ENCODE measurements at regions not wholly inside any gene's neighbourhood (a gene's known extent, or its start where the extent isn't known, plus 50 kb on each side); places are given as distances from the start of the nearest gene placed in this dataset.

DNA sequence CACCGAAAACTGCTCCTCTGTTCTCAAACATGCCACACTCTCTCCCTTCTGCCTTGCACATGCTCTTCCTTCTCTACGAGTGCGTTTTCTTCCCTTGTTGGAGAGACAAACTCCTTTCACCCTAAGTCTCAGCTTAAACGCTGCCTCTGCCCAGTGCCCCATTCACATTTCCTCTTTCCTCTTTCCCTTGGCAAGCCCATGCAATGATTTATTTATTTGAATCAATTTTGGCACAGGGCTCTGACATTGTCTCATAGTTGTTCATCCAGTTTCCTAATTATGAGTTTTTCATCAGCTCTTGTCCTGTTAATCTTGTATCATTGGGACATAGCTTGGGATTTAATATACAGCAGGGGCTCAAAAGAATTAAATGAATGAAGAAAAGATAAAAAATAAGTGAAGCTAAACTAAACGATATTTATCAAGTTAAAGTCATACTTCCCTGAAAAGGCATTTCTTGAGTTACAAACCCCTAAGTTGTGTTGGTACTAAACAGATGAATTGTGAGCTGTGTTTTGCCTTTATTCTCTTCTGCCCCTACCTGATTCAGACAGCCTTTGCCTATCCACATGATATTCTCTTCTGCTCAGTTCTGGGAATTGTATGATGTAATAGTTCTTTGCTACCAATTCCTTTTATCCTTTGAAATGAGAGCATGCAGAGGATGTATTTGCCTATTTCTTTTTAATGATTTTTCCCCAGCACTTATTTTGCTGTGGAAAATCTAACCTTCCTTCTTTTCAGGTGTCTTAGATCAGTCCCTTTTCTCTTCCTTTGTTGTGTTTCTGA, 704.4 kb downstream of the UTRN start:
- DNase-seq: no peak
- in situ Hi-C loops (cut with HindIII; ENCODE audit: low pct_ligation_motif_present, low pct_unique_long_range_greater_than_20kb, low sequenced_read_pairs): no loop called here

DNA sequence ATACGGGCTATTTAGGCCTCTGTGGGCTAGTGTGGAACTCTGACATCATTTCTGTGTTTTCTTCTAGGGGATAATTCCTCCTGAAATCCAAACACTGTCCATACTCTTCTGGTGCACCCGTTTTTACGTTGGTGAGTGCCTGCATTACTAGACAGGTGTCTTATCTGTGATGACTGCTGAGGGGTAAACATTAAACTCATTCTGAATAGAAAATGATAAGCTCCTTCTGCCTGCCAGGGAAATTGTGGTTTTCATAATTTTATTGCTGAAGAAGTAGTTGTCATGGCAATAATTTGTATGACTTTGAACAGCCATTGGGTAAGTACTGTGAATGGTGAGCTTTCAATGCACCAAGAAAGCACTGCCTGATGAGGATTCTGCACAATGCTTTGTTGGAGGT, 705.6 kb downstream of the UTRN start:
- in situ Hi-C loops (cut with HindIII; ENCODE audit: low pct_ligation_motif_present, low pct_unique_long_range_greater_than_20kb, low sequenced_read_pairs): no loop called here

DNA sequence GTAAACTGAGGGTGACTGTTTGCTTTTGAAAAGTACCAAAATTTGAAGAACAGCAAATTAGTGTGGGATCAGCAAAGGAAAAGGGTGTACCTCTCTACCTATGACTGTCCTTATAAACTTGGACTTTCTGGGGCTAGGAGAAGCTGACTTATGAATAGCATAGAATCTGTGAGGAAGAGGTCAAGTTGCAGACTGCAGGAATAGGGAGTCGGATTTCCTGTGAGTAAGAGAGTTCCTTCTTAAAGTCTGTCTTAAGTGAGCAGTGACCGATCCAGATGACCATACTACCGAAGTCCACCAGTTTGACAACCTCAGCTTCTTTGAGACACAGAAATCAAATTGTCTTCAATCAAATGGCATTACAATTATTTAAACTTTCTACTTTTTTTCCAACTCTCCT, 708.7 kb downstream of the UTRN start:
- in situ Hi-C loops (cut with HindIII; ENCODE audit: low pct_ligation_motif_present, low pct_unique_long_range_greater_than_20kb, low sequenced_read_pairs): no loop called here
- DNase-seq: no peak

More for the DNA sequence above, 705.6 kb downstream of the UTRN start:
- no peak for DNase-seq

DNA sequence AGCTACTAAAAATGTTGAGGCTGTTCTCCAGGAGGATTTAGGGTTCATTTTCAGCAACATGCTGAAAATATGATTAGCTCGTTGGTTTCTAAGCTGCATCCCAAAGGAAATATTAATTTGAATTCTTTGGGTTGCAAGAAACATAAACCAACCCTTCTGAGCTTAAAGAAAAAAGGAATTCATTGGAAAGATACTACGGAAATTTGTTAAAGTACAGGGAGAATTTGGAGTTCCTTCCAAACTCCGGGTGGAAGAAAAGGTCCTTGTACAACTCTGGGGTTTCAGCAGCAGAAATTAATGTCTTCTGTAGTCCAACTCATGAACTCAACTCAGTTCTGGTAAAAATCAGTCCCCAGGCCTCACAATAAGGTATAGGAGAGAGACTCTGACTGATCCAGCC, 712.9 kb downstream of the UTRN start:
- DNase-seq: no peak
- in situ Hi-C loops (cut with HindIII; ENCODE audit: low pct_ligation_motif_present, low pct_unique_long_range_greater_than_20kb, low sequenced_read_pairs): no loop called here

DNA sequence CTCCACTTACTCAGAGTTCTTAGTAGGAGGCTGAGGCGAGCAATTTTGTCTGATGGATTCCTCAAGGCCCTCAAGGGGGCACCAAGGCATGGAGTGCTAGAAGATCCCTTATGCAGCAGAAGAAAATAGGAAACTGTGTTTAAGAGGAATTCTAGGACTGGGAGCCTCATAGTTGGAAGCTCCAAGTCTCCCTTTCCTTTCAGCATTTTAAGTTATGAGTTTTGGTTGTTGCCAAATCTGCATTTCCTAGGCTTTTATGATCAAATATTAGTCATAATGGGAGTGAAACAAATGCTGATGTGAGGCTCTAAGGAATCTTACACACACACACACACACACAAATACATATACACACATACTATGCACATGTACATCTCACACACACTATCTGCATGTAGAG, 714.0 kb downstream of the UTRN start:
- in situ Hi-C loops (cut with HindIII; ENCODE audit: low pct_ligation_motif_present, low pct_unique_long_range_greater_than_20kb, low sequenced_read_pairs): no loop called here
- no peak for DNase-seq

DNA sequence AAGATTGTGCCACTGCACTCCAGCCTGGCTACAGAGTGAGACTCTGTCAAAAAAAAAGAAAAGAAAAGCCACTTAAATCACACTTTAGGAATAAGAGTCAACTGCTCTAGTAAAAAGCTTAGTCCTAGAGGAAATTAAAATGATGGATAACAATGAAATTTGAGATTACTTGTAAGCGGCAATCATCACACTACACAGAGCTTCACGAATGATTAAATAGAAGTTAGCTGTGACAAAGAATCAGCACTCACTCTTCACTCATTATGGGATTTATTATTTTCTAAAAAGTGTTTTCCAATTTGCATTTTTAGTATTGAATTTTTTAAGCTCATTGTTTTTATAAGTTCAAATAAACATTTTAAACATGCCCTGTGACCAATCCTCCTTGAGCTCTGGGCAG, 718.0 kb downstream of the UTRN start:
- in situ Hi-C loops (cut with HindIII; ENCODE audit: low pct_ligation_motif_present, low pct_unique_long_range_greater_than_20kb, low sequenced_read_pairs): no loop called here
- no peak for DNase-seq

DNA sequence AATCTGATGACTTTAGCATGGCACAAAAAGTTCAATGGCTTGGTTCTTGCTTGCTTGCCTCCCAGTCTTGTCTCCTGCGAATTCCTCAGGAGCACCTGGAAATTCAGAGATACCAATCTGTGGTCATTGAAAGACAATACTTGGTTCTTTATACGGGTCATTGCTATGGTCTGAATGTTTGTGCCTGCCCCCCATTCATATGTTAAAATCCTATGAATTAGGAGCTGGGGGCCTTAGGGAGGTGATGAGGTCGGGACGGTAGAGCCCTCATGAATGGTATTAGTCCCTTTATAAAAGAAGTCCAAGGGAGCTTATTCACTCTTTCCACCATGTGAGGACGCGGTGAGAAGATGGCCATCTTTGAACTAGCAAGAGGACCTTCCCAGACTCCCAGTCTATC, 721.8 kb downstream of the UTRN start:
- in situ Hi-C loops (cut with HindIII; ENCODE audit: low pct_ligation_motif_present, low pct_unique_long_range_greater_than_20kb, low sequenced_read_pairs): no loop called here
- DNase-seq: no peak

DNA sequence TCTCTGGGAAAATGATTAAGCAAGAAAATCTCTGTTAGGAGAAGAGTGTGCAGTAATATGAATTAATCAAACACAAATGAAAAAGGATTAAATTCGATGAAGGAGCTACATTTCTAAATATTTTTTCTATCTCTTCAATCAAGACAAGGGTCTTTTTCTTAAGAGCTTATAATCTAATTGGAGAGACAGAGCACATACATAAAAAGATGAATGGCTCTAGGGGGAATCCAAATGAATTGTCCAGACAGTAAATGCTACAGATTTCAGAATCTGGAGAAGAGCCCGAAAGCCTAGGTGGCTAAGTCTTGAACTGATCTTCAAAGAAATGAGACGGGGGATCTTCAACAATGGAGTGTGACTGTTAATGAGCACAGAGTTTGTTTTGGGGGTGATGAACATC, 723.6 kb downstream of the UTRN start:
- in situ Hi-C loops (cut with HindIII; ENCODE audit: low pct_ligation_motif_present, low pct_unique_long_range_greater_than_20kb, low sequenced_read_pairs): no loop called here
- DNase-seq: no peak

DNA sequence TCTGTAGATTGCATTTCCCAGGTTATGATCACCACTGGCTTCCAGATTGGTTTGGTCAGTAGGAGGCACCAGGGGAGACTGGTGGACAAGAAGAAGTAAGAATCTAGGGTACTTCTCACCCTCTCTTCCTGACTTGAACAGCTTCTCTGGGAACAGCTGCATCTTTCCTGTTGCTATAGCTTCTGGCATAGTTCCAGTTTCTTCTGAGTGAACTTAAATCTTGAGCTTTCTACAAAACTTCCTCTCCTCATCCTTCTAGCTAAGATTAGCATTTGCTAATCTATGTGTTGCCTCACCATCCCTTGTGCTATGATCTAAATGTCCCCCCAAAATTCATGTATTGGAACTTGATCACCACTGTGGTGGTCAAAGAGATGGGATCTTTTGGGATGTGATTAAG, 724.6 kb downstream of the UTRN start:
- in situ Hi-C loops (cut with HindIII; ENCODE audit: low pct_ligation_motif_present, low pct_unique_long_range_greater_than_20kb, low sequenced_read_pairs): no loop called here
- no peak for DNase-seq

DNA sequence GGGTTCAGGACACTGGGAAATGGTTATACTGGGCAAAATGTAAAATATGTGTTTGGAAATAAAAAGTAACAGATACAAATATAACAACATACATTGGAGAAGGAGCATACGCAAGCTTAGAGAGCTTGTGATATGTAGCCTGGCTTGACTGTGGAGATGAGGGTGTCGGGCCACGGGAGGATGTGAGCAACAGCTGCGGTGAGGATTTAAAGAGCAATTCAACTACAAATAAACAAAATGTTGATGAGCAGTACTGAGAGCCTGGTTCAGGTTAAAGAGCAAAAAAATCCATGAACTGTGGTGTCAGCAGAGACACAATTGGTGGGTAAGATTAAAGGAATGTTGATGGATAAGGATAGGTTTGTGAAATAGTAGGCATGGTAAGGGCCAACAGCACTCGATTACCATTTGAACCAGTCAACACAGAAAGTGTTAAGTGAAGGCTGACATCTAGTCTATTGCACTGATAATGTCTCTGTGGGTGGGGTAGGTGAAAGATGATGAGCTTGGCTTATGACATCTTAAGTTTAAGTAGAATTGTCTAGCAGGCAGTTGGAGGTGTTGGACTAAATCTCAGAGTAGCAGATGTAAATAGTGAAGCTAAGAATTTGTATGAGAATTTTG, 723.2 kb downstream of the EPM2A start:
- in situ Hi-C loops (cut with HindIII; ENCODE audit: low pct_ligation_motif_present, low pct_unique_long_range_greater_than_20kb, low sequenced_read_pairs): no loop called here
- no peak for DNase-seq

DNA sequence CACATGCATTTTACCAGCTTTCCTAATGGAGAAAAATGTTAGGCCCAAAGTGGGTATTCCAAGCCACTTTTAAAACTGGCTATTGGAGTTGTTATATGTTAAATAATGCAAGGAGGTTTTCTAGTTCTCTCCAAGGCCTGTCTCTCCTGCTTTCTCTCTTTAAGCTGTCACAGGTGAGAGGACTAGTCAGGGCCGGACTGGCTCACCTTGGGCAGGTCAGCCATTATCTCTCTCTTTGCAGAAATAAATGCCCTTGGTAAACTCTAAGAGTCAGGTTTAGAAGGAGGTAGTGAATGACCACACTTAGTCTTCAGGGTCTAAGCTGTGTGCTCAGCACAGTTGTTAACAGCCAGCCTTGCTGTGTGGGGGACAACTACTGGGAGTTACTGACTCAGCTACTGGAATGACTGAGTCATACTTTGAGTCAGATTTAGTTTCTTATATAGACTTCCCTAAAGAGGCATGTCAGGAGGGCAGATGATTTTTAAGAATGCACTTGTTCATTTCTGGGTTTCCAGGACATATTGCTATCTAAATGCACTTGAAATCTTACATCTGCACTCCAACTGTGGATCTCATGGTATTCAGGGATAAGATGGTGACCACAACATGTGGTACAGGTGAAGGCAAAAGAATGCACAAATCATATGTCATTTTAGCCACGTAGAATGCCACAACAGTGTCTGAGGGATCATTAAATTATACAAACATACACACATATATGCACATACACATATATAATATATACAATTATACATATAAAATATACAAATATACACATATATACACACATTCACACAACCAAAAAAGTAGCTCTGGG, 719.4 kb downstream of the EPM2A start:
- in situ Hi-C loops (cut with HindIII; ENCODE audit: low pct_ligation_motif_present, low pct_unique_long_range_greater_than_20kb, low sequenced_read_pairs): no loop called here
- peak; percentile 83 for DNase-seq

DNA sequence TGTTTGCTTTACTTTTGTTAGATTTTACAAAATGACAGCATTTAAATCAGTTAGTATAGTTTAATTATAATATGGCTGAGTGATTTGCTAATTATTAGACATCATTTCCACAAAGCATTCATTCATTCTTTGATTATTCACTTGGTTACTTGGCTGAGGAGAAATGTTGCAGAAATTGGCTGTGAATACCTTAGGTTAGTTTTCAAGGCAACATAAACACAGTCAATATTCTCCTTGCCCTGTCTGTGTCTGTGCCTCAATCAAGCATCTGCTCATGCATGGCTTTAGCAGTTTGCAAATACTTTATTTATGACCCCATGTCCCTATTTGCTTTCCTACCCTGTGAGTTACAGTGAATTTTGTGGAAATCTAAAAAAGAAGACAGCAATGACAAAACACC, 718.3 kb downstream of the EPM2A start:
- in situ Hi-C loops (cut with HindIII; ENCODE audit: low pct_ligation_motif_present, low pct_unique_long_range_greater_than_20kb, low sequenced_read_pairs): no loop called here
- no peak for DNase-seq

DNA sequence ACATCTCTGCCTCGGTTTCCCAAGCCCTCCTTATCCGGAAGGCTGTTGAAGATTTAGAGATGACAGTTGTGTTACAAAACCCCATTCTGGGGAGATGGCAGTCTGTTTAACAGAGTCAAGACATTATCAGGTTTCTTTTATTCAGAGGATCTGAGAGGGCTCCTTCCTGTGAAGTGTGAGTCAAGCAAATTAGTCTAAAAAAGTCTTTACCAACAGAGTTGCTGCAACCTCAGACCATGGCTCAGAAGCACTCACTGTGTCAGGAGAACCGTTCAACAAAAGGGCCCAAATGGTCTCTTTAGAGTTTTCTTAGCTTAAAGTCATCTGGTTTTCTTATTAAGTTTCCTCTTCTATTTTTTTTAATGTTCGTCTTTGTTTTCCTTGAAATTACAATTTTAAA, 717.8 kb downstream of the EPM2A start:
- no peak for DNase-seq
- in situ Hi-C loops (cut with HindIII; ENCODE audit: low pct_ligation_motif_present, low pct_unique_long_range_greater_than_20kb, low sequenced_read_pairs): no loop called here

DNA sequence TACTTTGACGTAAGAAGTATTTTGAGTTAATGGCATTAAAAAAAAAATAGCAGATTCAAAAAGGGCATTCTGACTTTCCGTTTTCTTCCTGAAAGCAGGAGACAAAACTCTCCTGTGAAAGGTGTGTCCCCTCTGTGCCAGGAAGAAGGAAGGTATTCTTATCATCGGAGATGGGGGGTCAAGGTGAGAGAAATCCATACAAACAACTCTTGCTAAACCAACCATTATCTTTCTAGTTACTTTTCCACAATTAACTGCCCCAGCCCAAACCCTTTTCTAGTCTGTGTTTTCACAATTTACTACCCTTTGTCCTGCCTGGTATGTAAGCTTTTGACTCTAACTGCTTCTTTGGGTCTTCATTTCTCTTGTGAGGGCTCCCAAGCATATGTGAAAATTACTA, 717.3 kb downstream of the EPM2A start:
- DNase-seq: no peak
- in situ Hi-C loops (cut with HindIII; ENCODE audit: low pct_ligation_motif_present, low pct_unique_long_range_greater_than_20kb, low sequenced_read_pairs): no loop called here

DNA sequence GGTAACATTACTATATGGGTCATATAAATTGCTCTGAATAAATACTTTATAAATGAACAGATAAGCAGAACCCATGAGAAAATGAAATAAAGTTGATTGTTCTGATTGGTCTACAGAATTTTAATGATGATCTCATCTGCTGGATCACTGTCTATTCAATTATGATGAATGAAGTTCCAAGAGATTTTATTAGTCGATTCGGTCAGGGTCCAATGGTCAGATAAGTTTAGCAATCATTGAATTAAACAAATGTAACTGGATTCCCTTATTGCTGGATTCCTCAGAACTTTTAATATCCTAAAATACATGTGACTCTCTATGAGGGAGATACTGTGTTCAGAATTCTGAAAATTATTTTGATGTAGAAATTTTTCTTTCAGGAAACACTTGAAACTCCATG, 715.2 kb downstream of the EPM2A start:
- in situ Hi-C loops (cut with HindIII; ENCODE audit: low pct_ligation_motif_present, low pct_unique_long_range_greater_than_20kb, low sequenced_read_pairs): no loop called here
- DNase-seq: no peak

DNA sequence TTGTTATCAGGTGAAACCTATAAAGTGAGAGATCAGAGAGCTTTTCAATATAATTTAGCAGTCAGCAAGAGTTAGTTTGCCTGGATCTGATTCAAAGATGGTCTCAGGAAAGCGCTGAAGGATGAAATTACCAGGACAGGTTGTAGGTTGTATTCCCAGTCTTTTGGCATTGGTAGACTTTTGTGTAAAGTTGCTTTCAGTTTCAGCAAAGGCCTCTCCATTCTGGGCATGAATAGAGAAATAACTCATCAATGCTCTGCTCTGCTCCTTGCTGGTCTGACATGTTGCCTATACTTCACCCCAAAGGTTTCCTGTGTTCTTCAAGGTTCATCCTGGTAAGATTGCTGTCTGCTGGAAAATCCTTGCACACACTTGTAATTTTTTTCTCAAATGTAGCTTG, 714.8 kb downstream of the EPM2A start:
- DNase-seq: no peak
- in situ Hi-C loops (cut with HindIII; ENCODE audit: low pct_ligation_motif_present, low pct_unique_long_range_greater_than_20kb, low sequenced_read_pairs): no loop called here

DNA sequence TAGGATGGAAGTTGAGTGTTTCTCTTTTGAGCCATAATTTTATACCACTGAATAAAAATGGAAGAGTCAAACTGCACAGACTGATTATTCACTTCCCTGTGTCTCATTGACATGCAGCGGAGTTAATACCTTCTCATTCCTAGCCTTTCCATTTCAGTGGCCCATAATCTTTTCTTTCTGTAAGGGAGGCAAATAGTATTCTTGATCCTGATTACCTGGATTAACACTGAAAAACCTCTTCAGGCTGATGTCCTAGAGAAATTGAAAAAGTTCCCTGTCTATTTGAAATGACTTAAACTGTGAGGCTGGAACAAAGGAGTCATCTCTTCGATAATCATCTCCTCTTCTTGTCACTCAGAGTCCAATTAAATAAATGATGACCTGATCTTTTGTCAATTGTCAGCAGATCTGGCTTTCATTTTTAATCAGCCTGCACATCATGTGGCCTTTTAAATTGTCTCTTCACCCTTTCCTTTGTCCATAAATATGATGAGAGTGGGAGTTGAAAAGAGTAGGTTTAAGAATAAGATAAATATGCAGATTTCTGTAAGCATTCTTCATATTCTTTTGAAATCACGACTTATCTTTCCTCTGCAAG, 713.0 kb downstream of the EPM2A start:
- in situ Hi-C loops (cut with HindIII; ENCODE audit: low pct_ligation_motif_present, low pct_unique_long_range_greater_than_20kb, low sequenced_read_pairs): no loop called here
- no peak for DNase-seq

DNA sequence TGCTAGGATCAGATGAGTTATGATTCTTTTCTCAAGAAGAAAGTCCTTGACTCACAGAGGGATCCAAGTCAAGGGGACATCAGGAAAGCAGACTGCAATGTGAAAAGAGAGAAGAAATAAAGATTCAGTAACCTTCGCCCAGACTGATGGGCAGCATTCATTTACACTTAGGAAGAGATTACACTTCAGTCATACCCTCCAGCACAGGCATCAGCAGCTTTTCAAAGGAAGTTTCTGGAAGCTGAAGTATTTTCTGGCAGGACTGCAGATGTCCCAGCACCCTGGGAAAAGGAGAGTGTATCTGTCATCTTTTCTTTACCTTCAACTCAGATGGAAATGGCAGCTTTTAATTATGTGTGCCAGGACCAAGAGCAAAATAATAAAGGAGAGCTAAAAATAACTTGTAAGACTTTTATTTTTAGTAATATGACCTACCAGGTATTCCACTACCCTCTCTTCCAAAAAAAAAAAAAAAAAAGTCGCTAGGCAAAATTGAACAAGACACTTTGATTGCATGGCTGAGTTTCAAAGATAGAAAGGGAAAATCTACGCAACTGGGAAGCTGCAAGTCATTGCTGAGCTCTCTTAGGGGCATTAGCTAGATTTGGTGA, 712.1 kb downstream of the EPM2A start:
- DNase-seq: no peak
- in situ Hi-C loops (cut with HindIII; ENCODE audit: low pct_ligation_motif_present, low pct_unique_long_range_greater_than_20kb, low sequenced_read_pairs): no loop called here

DNA sequence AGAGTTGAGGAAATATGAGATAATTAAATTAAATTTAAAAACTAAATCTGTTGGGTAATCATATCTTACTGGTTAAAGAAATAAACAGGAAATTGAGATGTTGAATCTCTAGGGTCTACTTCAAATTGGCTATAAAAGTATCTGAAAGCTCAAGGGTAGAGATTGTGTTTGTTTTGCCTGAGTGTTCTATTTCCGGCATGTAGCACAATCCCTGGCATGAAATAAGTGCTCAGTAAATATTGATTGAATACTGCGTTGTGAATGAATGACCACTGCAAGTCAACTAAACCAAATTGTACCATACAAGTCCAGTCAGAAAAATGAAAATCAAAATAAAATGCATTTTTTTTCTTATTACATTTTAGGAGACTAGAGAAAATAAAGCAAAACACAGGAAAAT, 709.8 kb downstream of the EPM2A start:
- DNase-seq: no peak
- in situ Hi-C loops (cut with HindIII; ENCODE audit: low pct_ligation_motif_present, low pct_unique_long_range_greater_than_20kb, low sequenced_read_pairs): no loop called here

Measured in ACHN (cell line).